Right lobe of liver (tissue), 4 donors: ENCODE measurements at regions not wholly inside any gene's neighbourhood (a gene's known extent, or its start where the extent isn't known, plus 50 kb on each side); places are given as distances from the start of the nearest gene placed in this dataset.

Experiments
- POLR2A ChIP-seq: fragments of 450-650 bp; IDR thresholded peaks from one replicate; pipeline ENCODE4 v1.6.1; 2017; ENCODE audit warnings: antibody characterized with exemption, mild to moderate bottlenecking
- TF ChIP-seq, protein P1 (sequence below), 4 donors: fragments of 200-600 bp in 3 of 4; fragments of 450-650 bp in 1 of 4; IDR thresholded peaks; one replicate each; pipeline versions ENCODE4 v1.5.1 to v1.8.0; 2016 to 2022; ENCODE audit warnings: antibody characterized with exemption in 4 of 4, mild to moderate bottlenecking in 2 of 4
- donor health status: DM: no; HTN: no; CAD: no.
- donor health status: DM: no; HTN: no; CAD: no.
- donor health status: DM: no; HTN: yes; CAD: no.

DNA sequence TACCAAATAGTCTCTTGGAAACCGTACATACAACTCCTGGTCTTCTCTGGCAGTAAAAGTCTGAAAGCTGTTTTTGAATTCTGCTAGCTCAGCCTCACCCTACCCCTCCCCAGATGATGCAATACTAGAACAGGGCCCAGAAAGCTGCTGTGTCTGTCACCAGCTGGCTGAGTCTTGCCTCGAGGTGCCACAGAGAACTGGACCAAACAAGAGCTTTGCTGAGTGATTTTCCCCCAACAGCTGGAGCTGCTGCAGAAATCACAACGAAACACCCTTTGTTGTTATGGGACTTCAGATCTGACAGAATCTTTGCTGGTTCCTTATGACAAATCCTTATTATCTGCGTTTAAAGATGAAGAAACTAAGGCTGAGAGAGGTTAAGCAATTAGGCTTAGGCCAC, 134.1 kb downstream of the SPAG6 start:
- TF ChIP-seq, protein P1, sequence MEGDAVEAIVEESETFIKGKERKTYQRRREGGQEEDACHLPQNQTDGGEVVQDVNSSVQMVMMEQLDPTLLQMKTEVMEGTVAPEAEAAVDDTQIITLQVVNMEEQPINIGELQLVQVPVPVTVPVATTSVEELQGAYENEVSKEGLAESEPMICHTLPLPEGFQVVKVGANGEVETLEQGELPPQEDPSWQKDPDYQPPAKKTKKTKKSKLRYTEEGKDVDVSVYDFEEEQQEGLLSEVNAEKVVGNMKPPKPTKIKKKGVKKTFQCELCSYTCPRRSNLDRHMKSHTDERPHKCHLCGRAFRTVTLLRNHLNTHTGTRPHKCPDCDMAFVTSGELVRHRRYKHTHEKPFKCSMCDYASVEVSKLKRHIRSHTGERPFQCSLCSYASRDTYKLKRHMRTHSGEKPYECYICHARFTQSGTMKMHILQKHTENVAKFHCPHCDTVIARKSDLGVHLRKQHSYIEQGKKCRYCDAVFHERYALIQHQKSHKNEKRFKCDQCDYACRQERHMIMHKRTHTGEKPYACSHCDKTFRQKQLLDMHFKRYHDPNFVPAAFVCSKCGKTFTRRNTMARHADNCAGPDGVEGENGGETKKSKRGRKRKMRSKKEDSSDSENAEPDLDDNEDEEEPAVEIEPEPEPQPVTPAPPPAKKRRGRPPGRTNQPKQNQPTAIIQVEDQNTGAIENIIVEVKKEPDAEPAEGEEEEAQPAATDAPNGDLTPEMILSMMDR (IDR thresholded peaks at IDR 0.05) = no peak
- no peak for TF ChIP-seq POLR2A
